Caco-2 (cell line): ENCODE measurements at regions not wholly inside any gene's neighbourhood (a gene's known extent, or its start where the extent isn't known, plus 50 kb on each side); places are given as distances from the start of the nearest gene placed in this dataset.

Experiments used
- BruUV-seq: library from RNA; stranded (reverse); fragments of 400-500 nt; replicated peaks from 2 replicates; lab custom pipeline; 2021; lab: Mats Ljungman, UMichigan
- CTCF ChIA-PET: fragments of 300-600 bp; sonication (Branson Sonifier 250); formaldehyde crosslinking; loops from one replicate; lab custom pipeline; 2022; ENCODE audit warnings: antibody characterized with exemption; lab: Charles Lee
- POLR2A ChIA-PET: fragments of 300-600 bp; sonication (Branson Sonifier 250); formaldehyde crosslinking; loops from one replicate; lab custom pipeline; 2022; ENCODE audit warnings: antibody characterized with exemption; lab: Charles Lee
- DNase-seq, 2 experiments: peaks; one replicate each; pipeline versions ENCODE4 v3.0.0 to v3.0.0-alpha.2; 2020 to 2022
- H3K27me3 ChIP-seq: replicated peaks from 2 replicates; pipeline ENCODE4 v1.6.0; 2011; ENCODE audit warnings: low read length; ENCODE audit not compliant: control insufficient read depth, insufficient read depth
- H3K36me3 ChIP-seq: 2 replicates; pipeline ENCODE4 v1.5.1; 2011; ENCODE audit warnings: low read length; ENCODE audit not compliant: control insufficient read depth, insufficient read depth
- H3K4me1 ChIP-seq: fragments of 250-450 bp; sonication (Bioruptor Pico); 2 replicates; pipeline ENCODE4 v1.5.1; 2020; ENCODE audit warnings: mild to moderate bottlenecking
- H3K4me3 ChIP-seq: 2 replicates; pipeline ENCODE4 v1.5.1; 2011; ENCODE audit warnings: low read depth, mild to moderate bottlenecking, control low read depth, low read length
- H3K9me3 ChIP-seq: fragments of 250-450 bp; sonication (Bioruptor Pico); 2 replicates; pipeline ENCODE4 v1.5.1; 2020; ENCODE audit warnings: mild to moderate bottlenecking, moderate library complexity
- H3K27ac Mint-ChIP-seq: one replicate; pipeline ENCODE4 v1.8.0; 2022; ENCODE audit warnings: mixed read lengths; ENCODE audit not compliant: unreplicated experiment
- H3K27me3 Mint-ChIP-seq: one replicate; pipeline ENCODE4 v1.8.0; 2022; ENCODE audit warnings: mixed read lengths; ENCODE audit not compliant: insufficient read depth, unreplicated experiment
- H3K36me3 Mint-ChIP-seq: one replicate; pipeline ENCODE4 v1.8.0; 2022; ENCODE audit warnings: mild to moderate bottlenecking, mixed read lengths; ENCODE audit not compliant: insufficient read depth, unreplicated experiment
- H3K4me1 Mint-ChIP-seq: one replicate; pipeline ENCODE4 v1.8.0; 2022; ENCODE audit warnings: low read depth, mixed read lengths; ENCODE audit not compliant: unreplicated experiment
- H3K4me3 Mint-ChIP-seq: one replicate; pipeline ENCODE4 v1.8.0; 2022; ENCODE audit warnings: mild to moderate bottlenecking, moderate library complexity, mixed read lengths; ENCODE audit not compliant: unreplicated experiment
- H3K9me3 Mint-ChIP-seq: one replicate; pipeline ENCODE4 v1.8.0; 2022; ENCODE audit warnings: mixed read lengths; ENCODE audit not compliant: unreplicated experiment
- intact Hi-C: fragments of 100-400 bp; cut with micrococcal nuclease; formaldehyde crosslinking; loops from one replicate; pipeline ENCODE4 v1.10.0; 2022; ENCODE audit not compliant: unreplicated experiment
- TF ChIP-seq, protein P1 (sequence below), 2 experiments: fragments of 200-600 bp in 1 of 2; IDR thresholded peaks; 1 replicate in 1 of 2; 2 replicates in 1 of 2; pipeline versions ENCODE4 v1.5.1 to v1.8.0; 2011 to 2022; ENCODE audit warnings: antibody characterized with exemption in 1 of 2, control low read depth in 1 of 2, inconsistent platforms in 1 of 2, low read depth in 1 of 2, low read length in 1 of 2, mild to moderate bottlenecking in 1 of 2, moderate library complexity in 1 of 2; ENCODE audit not compliant: insufficient read depth in 1 of 2, severe bottlenecking in 1 of 2, unreplicated experiment in 1 of 2

DNA sequence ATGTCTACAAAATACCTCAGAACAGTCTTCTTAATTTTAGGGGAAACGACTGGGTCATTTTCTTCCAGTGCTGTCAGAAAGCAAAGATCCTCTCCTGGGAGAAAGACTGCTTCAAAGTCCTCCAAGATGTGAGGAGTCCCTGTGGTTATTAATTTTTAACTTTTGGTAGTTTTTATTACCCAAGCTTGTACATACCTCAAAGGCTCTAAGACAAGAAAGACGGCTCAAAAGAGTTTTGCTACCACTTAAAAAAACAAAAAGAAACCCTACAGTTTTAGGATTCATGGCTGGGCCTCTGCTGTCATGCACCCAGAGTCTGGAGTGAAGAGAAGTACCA lies 56.1 kb upstream of the APCDD1L start:
- H3K4me3 ChIP-seq = peak overlapping the region; percentile 2; the same call in 1 of the 2 replicates
- peak; percentile 80 to 87 for DNase-seq
- ChIA-PET POLR2A (interaction anchor here (0.6 to 1.0 kb wide), 4 partner anchors 44 to 1179 kb away, joined by 3 to 5 read pairs (median 3); partner anchors contain the start of gene VAPB), CTCF (interaction anchor here (1.0 to 1.2 kb wide), 2 partner anchors 60 to 80 kb away, joined by 3 to 4 read pairs; partner anchors contain the start of gene STX16)
- no peaks in the 10 kb centered on the region for H3K27me3 Mint-ChIP-seq
- intact Hi-C loops = loop anchor here (1.0 to 5.0 kb wide), 3 partner anchors 66 to 148 kb away; partner anchors contain the start of gene STX16
- no peaks in the 10 kb centered on the region for H3K36me3 Mint-ChIP-seq
- peak overlapping the region; percentile 63 for H3K4me3 Mint-ChIP-seq
- H3K27me3 ChIP-seq = no peaks in the 10 kb centered on the region
- H3K4me1 Mint-ChIP-seq = peaks cover 18% of the 10 kb centered on the region
- no peaks in the 10 kb centered on the region for H3K36me3 ChIP-seq
- H3K27ac Mint-ChIP-seq = peak overlapping the region; percentile 90
- BruUV-seq = no TSS peak
- no peaks in the 10 kb centered on the region for H3K9me3 ChIP-seq
- H3K9me3 Mint-ChIP-seq = no peaks in the 10 kb centered on the region
- peaks cover 44% of the 10 kb centered on the region for H3K4me1 ChIP-seq
- TF ChIP-seq, protein P1, sequence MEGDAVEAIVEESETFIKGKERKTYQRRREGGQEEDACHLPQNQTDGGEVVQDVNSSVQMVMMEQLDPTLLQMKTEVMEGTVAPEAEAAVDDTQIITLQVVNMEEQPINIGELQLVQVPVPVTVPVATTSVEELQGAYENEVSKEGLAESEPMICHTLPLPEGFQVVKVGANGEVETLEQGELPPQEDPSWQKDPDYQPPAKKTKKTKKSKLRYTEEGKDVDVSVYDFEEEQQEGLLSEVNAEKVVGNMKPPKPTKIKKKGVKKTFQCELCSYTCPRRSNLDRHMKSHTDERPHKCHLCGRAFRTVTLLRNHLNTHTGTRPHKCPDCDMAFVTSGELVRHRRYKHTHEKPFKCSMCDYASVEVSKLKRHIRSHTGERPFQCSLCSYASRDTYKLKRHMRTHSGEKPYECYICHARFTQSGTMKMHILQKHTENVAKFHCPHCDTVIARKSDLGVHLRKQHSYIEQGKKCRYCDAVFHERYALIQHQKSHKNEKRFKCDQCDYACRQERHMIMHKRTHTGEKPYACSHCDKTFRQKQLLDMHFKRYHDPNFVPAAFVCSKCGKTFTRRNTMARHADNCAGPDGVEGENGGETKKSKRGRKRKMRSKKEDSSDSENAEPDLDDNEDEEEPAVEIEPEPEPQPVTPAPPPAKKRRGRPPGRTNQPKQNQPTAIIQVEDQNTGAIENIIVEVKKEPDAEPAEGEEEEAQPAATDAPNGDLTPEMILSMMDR (IDR thresholded peaks at IDR 0.05; ENCODE audit: insufficient read depth in 1 of 2, low read depth in 1 of 2, low read length in 1 of 2, severe bottlenecking in 1 of 2, unreplicated experiment in 1 of 2) = no peak

DNA sequence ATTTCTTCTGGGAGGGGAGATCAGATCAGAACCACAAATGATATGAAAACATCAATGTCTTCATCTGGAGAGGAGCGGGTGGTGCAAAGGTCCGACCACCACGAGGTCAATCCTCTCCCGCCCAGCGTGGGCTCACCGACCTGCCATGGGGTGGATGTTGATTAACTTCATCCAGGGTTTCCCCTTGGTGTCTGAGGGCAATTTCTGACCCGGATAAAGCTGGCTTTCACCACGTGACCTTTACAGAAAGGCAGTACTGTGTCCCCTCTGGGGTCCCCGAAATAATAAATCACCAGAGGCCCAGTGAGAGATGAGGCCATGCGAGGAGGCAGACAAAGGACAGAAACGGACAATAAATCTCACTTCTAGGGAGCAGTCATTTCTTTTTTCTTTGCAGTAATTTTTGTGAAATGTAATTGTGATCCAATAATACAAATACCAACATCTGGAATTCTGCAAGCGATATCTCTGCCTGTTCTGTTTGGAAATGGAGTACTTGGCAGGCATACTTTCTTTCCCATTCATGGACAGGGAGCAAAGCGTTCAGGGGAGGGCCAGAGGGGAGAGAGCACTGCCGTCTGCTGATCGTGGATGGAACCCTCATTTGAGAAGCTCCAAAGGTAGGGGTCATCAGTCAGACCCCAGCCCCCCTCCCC lies 55.1 kb upstream of the APCDD1L start:
- TF ChIP-seq, protein P1 (IDR thresholded peaks at IDR 0.05; ENCODE audit: insufficient read depth in 1 of 2, low read depth in 1 of 2, low read length in 1 of 2, severe bottlenecking in 1 of 2, unreplicated experiment in 1 of 2) = no peak
- DNase-seq = no peak
- ChIA-PET POLR2A (no interaction called here), CTCF (no interaction called here)
- peaks cover 18% of the 10 kb centered on the region for H3K4me1 Mint-ChIP-seq
- H3K27me3 Mint-ChIP-seq = no peaks in the 10 kb centered on the region
- H3K27ac Mint-ChIP-seq = peak overlapping the region; percentile 19
- Histone ChIP-seq H3K9me3 (no peaks in the 10 kb centered on the region), H3K36me3 (no peaks in the 10 kb centered on the region), H3K4me1 (peaks cover 44% of the 10 kb centered on the region), H3K4me3 (no peak overlapping the region), H3K27me3 (no peaks in the 10 kb centered on the region)
- no peaks in the 10 kb centered on the region for H3K36me3 Mint-ChIP-seq
- peak overlapping the region; percentile 63 for H3K4me3 Mint-ChIP-seq
- BruUV-seq = no TSS peak
- intact Hi-C loops = loop anchor here (2.0 to 5.0 kb wide), 2 partner anchors 67 to 80 kb away; partner anchors contain the start of gene STX16
- no peaks in the 10 kb centered on the region for H3K9me3 Mint-ChIP-seq

GRCh38 chr20:58569241-58570125 lies 54.3 kb upstream of the APCDD1L start:
- peaks cover 44% of the 10 kb centered on the region for H3K4me1 ChIP-seq
- ChIA-PET POLR2A (no interaction called here), CTCF (no interaction called here)
- H3K27me3 ChIP-seq = no peaks in the 10 kb centered on the region
- intact Hi-C loops = loop anchor here (2.0 to 5.0 kb wide), 2 partner anchors 68 to 81 kb away; partner anchors contain the start of gene STX16
- Mint-ChIP-seq H3K9me3 (no peaks in the 10 kb centered on the region), H3K27me3 (no peaks in the 10 kb centered on the region), H3K4me3 (no peak overlapping the region), H3K4me1 (peaks cover 18% of the 10 kb centered on the region), H3K27ac (no peak overlapping the region), H3K36me3 (no peaks in the 10 kb centered on the region)
- no peak for DNase-seq
- no peaks in the 10 kb centered on the region for H3K36me3 ChIP-seq
- 0 out of 2 replicates have a peak, but pooled peaks cover under 1% of the 10 kb centered on the region for H3K9me3 ChIP-seq
- BruUV-seq = no TSS peak
- TF ChIP-seq, protein P1 (IDR thresholded peaks at IDR 0.05; ENCODE audit: insufficient read depth in 1 of 2, low read depth in 1 of 2, low read length in 1 of 2, severe bottlenecking in 1 of 2, unreplicated experiment in 1 of 2) = no peak
- no peak overlapping the region for H3K4me3 ChIP-seq
